Panc1 (cell line): ENCODE measurements at regions not wholly inside any gene's neighbourhood (a gene's known extent, or its start where the extent isn't known, plus 50 kb on each side); places are given as distances from the start of the nearest gene placed in this dataset.

ENCODE experiments used
- CTCF ChIP-seq: fragments of 450-650 bp; IDR thresholded peaks from 2 replicates; pipeline ENCODE4 v1.5.1; 2017; ENCODE audit warnings: mild to moderate bottlenecking
- TCF7L2 ChIP-seq: IDR thresholded peaks from 2 replicates; pipeline ENCODE4 v1.6.1; 2011; ENCODE audit warnings: mild to moderate bottlenecking, low read depth, low read length, inconsistent platforms

- TF ChIP-seq CTCF (no peak), TCF7L2 (no peak)
Measured at GRCh38 chr4:79528241-79528706, 120.2 kb upstream of the GK2 start.
